Ovary (tissue), 7 donors: ENCODE measurements at regions not wholly inside any gene's neighbourhood (a gene's known extent, or its start where the extent isn't known, plus 50 kb on each side); places are given as distances from the start of the nearest gene placed in this dataset.

ENCODE experiments used
- DNase-seq, 5 donors: peaks; one replicate each; pipeline ENCODE4 v3.0.0-alpha.2; 2019 to 2020
- H3K27ac ChIP-seq, 2 donors: fragments of 200-600 bp; one replicate each; pipeline versions ENCODE4 v1.5.1 to v1.8.0; 2019 to 2022
- H3K27me3 ChIP-seq: fragments of 200-600 bp; one replicate; pipeline ENCODE4 v1.8.0; 2022
- H3K36me3 ChIP-seq: fragments of 200-600 bp; sonication (generic); one replicate; pipeline ENCODE4 v1.5.1; 2019
- H3K4me1 ChIP-seq: one replicate; pipeline ENCODE4 v1.8.1; 2013; ENCODE audit warnings: mild to moderate bottlenecking, moderate library complexity; ENCODE audit not compliant: insufficient read depth
- H3K4me3 ChIP-seq: fragments of 200-600 bp; sonication (generic); one replicate; pipeline ENCODE4 v1.5.1; 2017
- H3K9me3 ChIP-seq, 2 donors: fragments of 200-600 bp in 1 of 2; sonication (generic) in 1 of 2; one replicate each; pipeline versions ENCODE4 v1.5.1 to v1.8.1; 2013 to 2019; ENCODE audit warnings: mild to moderate bottlenecking in 1 of 2, moderate library complexity in 1 of 2
- CTCF ChIP-seq, 3 donors: fragments of 450-650 bp in 2 of 3; fragments of 200-600 bp in 1 of 3; IDR thresholded peaks; one replicate each; pipeline versions ENCODE4 v1.5.1 to v1.8.0; 2016 to 2022; ENCODE audit warnings: antibody characterized with exemption in 3 of 3, mild to moderate bottlenecking in 1 of 3
- EP300 ChIP-seq: sonication (generic); formaldehyde crosslinking; IDR thresholded peaks from one replicate; pipeline ENCODE4 v1.6.1; 2017; ENCODE audit warnings: antibody characterized with exemption
- POLR2A ChIP-seq: fragments of 450-650 bp; IDR thresholded peaks from one replicate; pipeline ENCODE4 v1.6.1; 2017; ENCODE audit warnings: antibody characterized with exemption, mild to moderate bottlenecking, moderate library complexity
- WGBS, 3 donors: extraction: QIAGEN DNeasy Blood & Tissue Kit in 1 of 3; methylation state at CpG; one replicate each; pipeline versions ENCODE4 v1.1.5 to v1.1.7; 2013 to 2017; 5-methylcytosine and 5-hydroxymethylcytosine counted together
- intact Hi-C, 4 donors: fragments of 100-400 bp; cut with DNase I; formaldehyde crosslinking; loops; one replicate each; pipeline versions ENCODE4 v1.11.0 to v1.15.1; 2022 to 2023
- donor health status: DM: no; HTN: no; CAD: no; lungs with moderate emphysema.
- donor health status: DM: no; HTN: no; CAD: no.
- donor health status: Bipolar disorder and iron deficiency.
- donor health status: DM: no; HTN: no; CAD: no.
- donor health status: DM: yes; HTN: yes; CAD: no.

GRCh38 chr6:165929607-165930006, 238.0 kb downstream of the TBXT start:
- H3K36me3 ChIP-seq = no peaks in the 10 kb centered on the region
- TF ChIP-seq CTCF (IDR thresholded peaks at IDR 0.05) = no peak
- TF ChIP-seq POLR2A = no peak
- TF ChIP-seq EP300 = no peak
- no peaks in the 10 kb centered on the region for H3K27me3 ChIP-seq
- DNase-seq = no peak
- intact Hi-C loops = no loop called here
- WGBS, 3 donors = 87 to 96% (median 88%) methylated on average over 8 of the region's 8 CpGs
- no peak overlapping the region for H3K4me3 ChIP-seq
- no peaks in the 10 kb centered on the region for H3K9me3 ChIP-seq
- no peaks in the 10 kb centered on the region for H3K4me1 ChIP-seq
- H3K27ac ChIP-seq = no peak overlapping the region

- no peak overlapping the region for H3K27ac ChIP-seq
These were observed 241.3 kb downstream of the TBXT start for GRCh38 chr6:165926378-165926777.

GRCh38 chr6:165925474-165926156, 242.0 kb downstream of the TBXT start:
- Histone ChIP-seq H3K9me3 (no peaks in the 10 kb centered on the region), H3K4me1 (no peaks in the 10 kb centered on the region), H3K27ac (no peak overlapping the region), H3K36me3 (no peaks in the 10 kb centered on the region), H3K4me3 (no peak overlapping the region), H3K27me3 (no peaks in the 10 kb centered on the region)
- DNase-seq = no peak
- no peak for TF ChIP-seq POLR2A
- no peak for TF ChIP-seq EP300
- WGBS, 3 donors = 68 to 76% (median 75%) methylated on average over 1 of the region's 1 CpG
- intact Hi-C loops = no loop called here

More at GRCh38 chr6:165926378-165926777, 241.3 kb downstream of the TBXT start:
- no peaks in the 10 kb centered on the region for H3K27me3 ChIP-seq
- intact Hi-C loops = no loop called here
- no peaks in the 10 kb centered on the region for H3K9me3 ChIP-seq
- H3K36me3 ChIP-seq = no peaks in the 10 kb centered on the region
- no peaks in the 10 kb centered on the region for H3K4me1 ChIP-seq
- H3K4me3 ChIP-seq = no peak overlapping the region
- TF ChIP-seq POLR2A (no peak), EP300 (no peak), CTCF (IDR thresholded peaks at IDR 0.05) (no peak)
- no peak for DNase-seq
- WGBS, 3 donors = 63 to 71% (median 64%) methylated on average over 4 of the region's 4 CpGs

GRCh38 chr6:165922309-165922794, 245.3 kb downstream of the TBXT start:
- WGBS, 3 donors = 54 to 71% (median 62%) methylated on average over 6 of the region's 6 CpGs
- TF ChIP-seq EP300 = no peak
- TF ChIP-seq POLR2A = no peak
- TF ChIP-seq CTCF (IDR thresholded peaks at IDR 0.05) = no peak
- Histone ChIP-seq H3K27ac (no peak overlapping the region), H3K4me1 (no peaks in the 10 kb centered on the region), H3K36me3 (no peaks in the 10 kb centered on the region), H3K27me3 (no peaks in the 10 kb centered on the region), H3K9me3 (no peaks in the 10 kb centered on the region), H3K4me3 (no peak overlapping the region)
- intact Hi-C loops = no loop called here
- DNase-seq = no peak

- TF ChIP-seq POLR2A (no peak), CTCF (IDR thresholded peaks at IDR 0.05) (no peak), EP300 (no peak)
- WGBS, 3 donors = 68 to 82% (median 76%) methylated on average over 4 of the region's 4 CpGs
- Histone ChIP-seq H3K4me3 (no peak overlapping the region), H3K36me3 (no peaks in the 10 kb centered on the region), H3K27ac (no peak overlapping the region), H3K9me3 (no peaks in the 10 kb centered on the region), H3K4me1 (no peaks in the 10 kb centered on the region), H3K27me3 (no peaks in the 10 kb centered on the region)
- intact Hi-C loops = no loop called here
- DNase-seq = peak in 1 of 5 donors; percentile 2
These were observed 246.6 kb downstream of the TBXT start for GRCh38 chr6:165920896-165921671.
